HFF-Myc (cell line): ENCODE measurements at regions not wholly inside any gene's neighbourhood (a gene's known extent, or its start where the extent isn't known, plus 50 kb on each side); places are given as distances from the start of the nearest gene placed in this dataset.

ENCODE experiments used
- DNase-seq: peaks from one replicate; pipeline ENCODE4 v3.0.0-alpha.2; 2011; ENCODE audit warnings: low read depth; ENCODE audit errors: extremely low read depth
- H3K4me3 ChIP-seq: replicated peaks from 2 replicates; pipeline ENCODE4 v1.5.1; 2011; ENCODE audit warnings: low read depth, mild to moderate bottlenecking, control low read depth, low read length
- CTCF ChIP-seq: IDR thresholded peaks from 2 replicates; pipeline ENCODE4 v1.5.1; 2012; ENCODE audit warnings: mild to moderate bottlenecking, low read depth, low read length, control low read depth; ENCODE audit errors: missing control alignments

GRCh38 chr1:95382000-95382786 lies 148.2 kb downstream of the RWDD3 start:
- DNase-seq = no peak
- no peak for TF ChIP-seq CTCF
- H3K4me3 ChIP-seq = no peak overlapping the region

DNA sequence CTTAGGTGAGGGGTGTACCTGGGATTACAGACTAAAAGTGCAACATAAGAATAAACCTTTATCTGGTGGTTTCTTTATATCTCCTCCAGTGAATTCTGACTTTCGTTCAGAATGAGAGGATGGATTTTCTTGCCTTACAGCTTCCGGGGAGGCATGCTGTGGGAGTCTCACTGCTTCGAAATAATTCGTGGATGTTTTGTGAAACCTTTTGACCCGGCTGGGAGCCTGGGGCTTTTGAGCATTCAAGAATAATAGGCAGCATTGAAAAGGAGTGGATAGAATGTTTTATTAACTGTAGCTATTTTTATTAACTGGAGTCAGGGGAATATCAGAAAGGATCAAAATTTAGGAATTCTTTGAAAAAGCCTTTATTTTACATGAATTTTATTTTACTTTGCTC lies 149.1 kb downstream of the RWDD3 start:
- TF ChIP-seq CTCF = no peak
- no peak overlapping the region for H3K4me3 ChIP-seq
- no peak for DNase-seq

DNA sequence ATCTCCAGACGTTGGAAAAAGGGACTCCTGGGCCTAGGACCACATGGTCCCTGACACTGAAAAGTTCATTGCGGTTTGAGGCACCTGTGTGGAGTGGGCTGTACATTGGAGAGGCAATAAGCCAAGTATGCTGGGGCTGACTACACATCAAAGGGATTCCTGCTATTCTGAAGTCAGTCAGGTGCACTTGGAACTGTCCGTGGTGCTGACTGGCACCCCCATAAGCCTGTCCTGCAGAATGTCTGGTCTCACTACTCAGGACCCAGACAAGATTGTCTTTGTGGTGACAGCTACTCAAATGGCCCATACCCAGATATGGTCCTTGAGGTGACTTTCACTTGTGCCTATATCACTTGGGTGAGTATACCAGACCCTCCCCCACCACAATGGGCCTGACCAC lies 150.6 kb downstream of the RWDD3 start:
- no peak for TF ChIP-seq CTCF
- no peak for DNase-seq

DNA sequence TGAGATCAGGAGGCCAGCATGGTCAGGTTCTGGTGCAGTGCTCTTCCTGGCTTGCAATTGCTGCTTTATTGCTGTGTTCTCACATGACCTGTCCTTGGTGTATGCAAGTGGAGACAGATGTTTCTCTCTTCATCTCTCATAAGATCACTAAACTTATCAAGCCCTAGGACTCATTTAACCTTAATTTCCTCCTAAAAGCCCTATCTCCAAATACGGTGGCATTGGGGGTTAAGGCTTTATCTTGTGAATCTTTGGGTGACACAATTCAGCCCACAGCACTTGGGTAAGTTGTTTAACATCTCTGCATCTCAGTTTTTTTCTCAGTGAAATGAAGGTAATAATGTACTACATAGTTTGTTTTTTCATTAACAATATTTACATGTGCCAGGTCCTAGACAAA lies 152.4 kb downstream of the RWDD3 start:
- no peak for DNase-seq
- H3K4me3 ChIP-seq = no peak overlapping the region
- no peak for TF ChIP-seq CTCF

More for the DNA sequence above, 150.6 kb downstream of the RWDD3 start:
- H3K4me3 ChIP-seq = no peak overlapping the region

GRCh38 chr1:95386915-95387314 lies 152.9 kb downstream of the RWDD3 start:
- no peak for TF ChIP-seq CTCF
- H3K4me3 ChIP-seq = no peak overlapping the region
- DNase-seq = no peak

GRCh38 chr1:95388031-95388430 lies 154.0 kb downstream of the RWDD3 start:
- no peak overlapping the region for H3K4me3 ChIP-seq
- no peak for DNase-seq
- TF ChIP-seq CTCF = no peak

- no peak overlapping the region for H3K4me3 ChIP-seq
- TF ChIP-seq CTCF = no peak
- no peak for DNase-seq
Observed at GRCh38 chr1:95393434-95393833, 159.4 kb downstream of the RWDD3 start.
